Central memory CD8-positive, alpha-beta T cell (primary cell): ENCODE measurements at regions not wholly inside any gene's neighbourhood (a gene's known extent, or its start where the extent isn't known, plus 50 kb on each side); places are given as distances from the start of the nearest gene placed in this dataset.

Experiments used
- ATAC-seq: fragments of 150-1000 bp; cut with Tn5 transposase; replicated peaks from 2 replicates; pipeline ENCODE4 v1.10.0; 2022; ENCODE audit warnings: mild to moderate bottlenecking, moderate FRiP score, moderate number of reproducible peaks; ENCODE audit not compliant: poor library complexity, severe bottlenecking; ENCODE audit errors: extremely low read depth
- DNase-seq, 2 donors: peaks; one replicate each; pipeline ENCODE4 v3.0.0; 2021; ENCODE audit warnings: low spot score in 2 of 2
- H3K27ac Mint-ChIP-seq: one replicate; pipeline ENCODE4 v1.8.0; 2022; ENCODE audit warnings: low read depth, mild to moderate bottlenecking, moderate library complexity, mixed read lengths
- H3K27me3 Mint-ChIP-seq: one replicate; pipeline ENCODE4 v1.8.0; 2022; ENCODE audit warnings: mixed read lengths
- H3K36me3 Mint-ChIP-seq: one replicate; pipeline ENCODE4 v1.8.0; 2022; ENCODE audit warnings: mild to moderate bottlenecking, moderate library complexity, mixed read lengths; ENCODE audit not compliant: insufficient read depth
- H3K4me1 Mint-ChIP-seq: one replicate; pipeline ENCODE4 v1.8.0; 2022; ENCODE audit warnings: mixed read lengths
- H3K4me3 Mint-ChIP-seq: one replicate; pipeline ENCODE4 v1.8.0; 2022; ENCODE audit warnings: mild to moderate bottlenecking, moderate library complexity, mixed read lengths
- H3K9me3 Mint-ChIP-seq: one replicate; pipeline ENCODE4 v1.8.0; 2022; ENCODE audit warnings: mixed read lengths

GRCh38 chr6:1257778-1258177 lies 54.1 kb upstream of the FOXQ1 start:
- DNase-seq (no peak), ATAC-seq (no peak)
- Mint-ChIP-seq H3K36me3 (peaks cover 2% of the 10 kb centered on the region), H3K4me1 (no peaks in the 10 kb centered on the region), H3K27ac (no peak overlapping the region), H3K4me3 (no peak overlapping the region), H3K9me3 (no peaks in the 10 kb centered on the region), H3K27me3 (peaks cover 33% of the 10 kb centered on the region)

- H3K27ac Mint-ChIP-seq, result no peak overlapping the region
- H3K9me3 Mint-ChIP-seq, result no peaks in the 10 kb centered on the region
- ATAC-seq, result no peak
- H3K4me3 Mint-ChIP-seq, result no peak overlapping the region
- no peaks in the 10 kb centered on the region for H3K4me1 Mint-ChIP-seq
- no peaks in the 10 kb centered on the region for H3K36me3 Mint-ChIP-seq
- H3K27me3 Mint-ChIP-seq, result peaks cover 33% of the 10 kb centered on the region
- DNase-seq, result no peak
Observed at GRCh38 chr6:1256435-1257008, 55.4 kb upstream of the FOXQ1 start.

GRCh38 chr6:1255636-1256365 lies 56.1 kb upstream of the FOXQ1 start:
- no peaks in the 10 kb centered on the region for H3K36me3 Mint-ChIP-seq
- no peaks in the 10 kb centered on the region for H3K9me3 Mint-ChIP-seq
- H3K4me3 Mint-ChIP-seq, result no peak overlapping the region
- H3K27me3 Mint-ChIP-seq, result peaks cover 38% of the 10 kb centered on the region
- no peaks in the 10 kb centered on the region for H3K4me1 Mint-ChIP-seq
- no peak for ATAC-seq
- DNase-seq, result no peak
- H3K27ac Mint-ChIP-seq, result no peak overlapping the region

GRCh38 chr6:1254326-1254725 lies 57.6 kb upstream of the FOXQ1 start:
- Mint-ChIP-seq H3K9me3 (no peaks in the 10 kb centered on the region), H3K36me3 (no peaks in the 10 kb centered on the region), H3K27ac (no peak overlapping the region), H3K27me3 (peaks cover 53% of the 10 kb centered on the region), H3K4me3 (no peak overlapping the region), H3K4me1 (no peaks in the 10 kb centered on the region)
- ATAC-seq (no peak), DNase-seq (no peak)

- Mint-ChIP-seq H3K4me1 (no peaks in the 10 kb centered on the region), H3K27me3 (peaks cover 58% of the 10 kb centered on the region), H3K9me3 (no peaks in the 10 kb centered on the region), H3K4me3 (no peak overlapping the region), H3K27ac (no peak overlapping the region), H3K36me3 (no peaks in the 10 kb centered on the region)
- no peak for DNase-seq
- no peak for ATAC-seq
Observed at GRCh38 chr6:1253816-1254215, 58.1 kb upstream of the FOXQ1 start.

GRCh38 chr6:1251198-1252155 lies 60.4 kb upstream of the FOXQ1 start:
- Mint-ChIP-seq H3K36me3 (no peaks in the 10 kb centered on the region), H3K4me3 (no peak overlapping the region), H3K27ac (no peak overlapping the region), H3K9me3 (no peaks in the 10 kb centered on the region), H3K4me1 (no peaks in the 10 kb centered on the region), H3K27me3 (peaks cover 52% of the 10 kb centered on the region)
- DNase-seq, result no peak
- no peak for ATAC-seq

GRCh38 chr6:1250489-1251197 lies 61.3 kb upstream of the FOXQ1 start:
- Mint-ChIP-seq H3K27ac (no peak overlapping the region), H3K9me3 (no peaks in the 10 kb centered on the region), H3K36me3 (no peaks in the 10 kb centered on the region), H3K27me3 (peaks cover 43% of the 10 kb centered on the region), H3K4me3 (no peak overlapping the region), H3K4me1 (no peaks in the 10 kb centered on the region)
- DNase-seq, result no peak
- no peak for ATAC-seq

- Mint-ChIP-seq H3K36me3 (no peaks in the 10 kb centered on the region), H3K4me3 (no peak overlapping the region), H3K9me3 (no peaks in the 10 kb centered on the region), H3K27me3 (peaks cover 32% of the 10 kb centered on the region), H3K4me1 (no peaks in the 10 kb centered on the region), H3K27ac (no peak overlapping the region)
- DNase-seq (no peak), ATAC-seq (no peak)
Observed at GRCh38 chr6:1247894-1248293, 64.0 kb upstream of the FOXQ1 start.

GRCh38 chr6:1247056-1247455 lies 64.8 kb upstream of the FOXQ1 start:
- ATAC-seq, result no peak
- Mint-ChIP-seq H3K4me3 (no peak overlapping the region), H3K9me3 (no peaks in the 10 kb centered on the region), H3K36me3 (no peaks in the 10 kb centered on the region), H3K27ac (no peak overlapping the region), H3K27me3 (peaks cover 37% of the 10 kb centered on the region), H3K4me1 (no peaks in the 10 kb centered on the region)
- DNase-seq, result no peak

- Mint-ChIP-seq H3K36me3 (no peaks in the 10 kb centered on the region), H3K27ac (no peak overlapping the region), H3K27me3 (peaks cover 31% of the 10 kb centered on the region), H3K4me1 (no peaks in the 10 kb centered on the region), H3K9me3 (no peaks in the 10 kb centered on the region), H3K4me3 (no peak overlapping the region)
- DNase-seq (no peak), ATAC-seq (no peak)
Observed at GRCh38 chr6:1244941-1245340, 67.0 kb upstream of the FOXQ1 start.

GRCh38 chr6:1244278-1244677 lies 67.6 kb upstream of the FOXQ1 start:
- ATAC-seq, result no peak
- Mint-ChIP-seq H3K9me3 (no peaks in the 10 kb centered on the region), H3K4me1 (no peaks in the 10 kb centered on the region)

GRCh38 chr6:1242446-1242845 lies 69.5 kb upstream of the FOXQ1 start:
- H3K9me3 Mint-ChIP-seq, result no peaks in the 10 kb centered on the region
- H3K4me3 Mint-ChIP-seq, result no peak overlapping the region
- ATAC-seq, result no peak
- H3K27ac Mint-ChIP-seq, result no peak overlapping the region
- no peak for DNase-seq
- peaks cover 40% of the 10 kb centered on the region for H3K27me3 Mint-ChIP-seq
- no peaks in the 10 kb centered on the region for H3K4me1 Mint-ChIP-seq
- no peaks in the 10 kb centered on the region for H3K36me3 Mint-ChIP-seq

More at GRCh38 chr6:1244278-1244677, 67.6 kb upstream of the FOXQ1 start:
- DNase-seq, result no peak
- no peaks in the 10 kb centered on the region for H3K36me3 Mint-ChIP-seq
- no peak overlapping the region for H3K4me3 Mint-ChIP-seq
- peaks cover 27% of the 10 kb centered on the region for H3K27me3 Mint-ChIP-seq
- H3K27ac Mint-ChIP-seq, result no peak overlapping the region
